ENCODE measurements at regions not wholly inside any gene's neighbourhood (a gene's known extent, or its start where the extent isn't known, plus 50 kb on each side); places are given as distances from the start of the nearest gene placed in this dataset.

DNA sequence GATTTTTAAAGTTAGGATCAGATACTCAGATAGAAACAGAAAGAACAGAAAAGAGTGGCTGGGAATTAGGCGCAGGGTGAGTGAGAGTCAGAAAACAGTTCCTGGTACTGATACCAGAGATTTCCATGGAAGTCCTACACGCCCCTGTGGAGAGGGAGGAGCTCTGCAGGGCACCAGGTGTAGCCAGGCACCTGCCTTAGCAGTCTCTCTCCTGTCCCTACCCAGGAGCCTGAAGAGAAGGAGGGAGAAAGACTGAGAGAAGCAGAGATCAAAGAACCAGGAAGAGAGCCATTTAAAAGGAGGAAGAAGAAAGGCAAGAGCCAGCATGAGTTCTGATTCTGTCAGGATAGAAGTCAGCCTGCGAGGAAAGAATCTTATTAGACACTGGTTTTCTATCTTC, 65.0 kb downstream of the CBLN1 start:
- no peak for DNase-seq (ENCODE audit: low read depth in 4 of 4, low spot score in 1 of 4)

DNA sequence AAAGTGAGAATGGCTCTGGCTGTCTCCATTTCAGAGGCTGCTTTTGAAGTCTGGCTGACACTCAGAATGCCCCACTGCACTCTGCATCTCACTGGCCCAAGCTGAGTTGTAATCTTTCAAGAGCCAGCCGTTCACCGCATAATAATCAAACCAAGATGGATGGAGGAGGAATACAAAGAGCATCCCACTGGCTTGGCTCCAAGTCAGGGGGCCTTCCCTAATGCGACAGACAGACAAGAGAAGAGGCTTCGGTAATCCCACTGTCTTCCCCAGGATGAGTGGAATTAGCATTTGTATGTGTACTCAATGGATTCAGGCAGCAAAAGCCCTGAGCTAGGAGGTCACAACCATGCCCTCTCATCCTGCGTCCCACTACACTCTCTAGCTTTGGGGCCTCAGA, 68.0 kb downstream of the CBLN1 start:
- DNase-seq (ENCODE audit: low read depth in 4 of 4, low spot score in 1 of 4): no peak

DNA sequence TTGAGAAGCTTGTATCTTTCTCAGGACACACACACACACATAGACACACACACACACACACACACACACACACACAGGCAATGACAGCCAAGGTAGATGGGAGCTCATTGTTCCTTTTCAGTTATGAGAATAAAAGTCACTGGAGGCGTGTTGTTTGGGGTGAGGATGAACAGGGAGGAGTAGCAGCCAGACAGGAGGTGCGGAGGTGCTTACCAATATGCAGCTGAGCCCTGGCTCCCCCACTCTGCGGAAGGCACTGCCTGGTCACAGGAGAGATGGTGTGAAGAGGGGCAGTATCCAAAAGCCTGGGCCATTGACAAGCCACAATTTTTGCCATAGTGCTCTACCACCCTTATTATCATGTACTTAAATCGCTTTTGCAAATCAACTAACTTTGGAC, 77.4 kb downstream of the CBLN1 start:
- no peak for DNase-seq (ENCODE audit: low read depth in 4 of 4, low spot score in 1 of 4)

DNA sequence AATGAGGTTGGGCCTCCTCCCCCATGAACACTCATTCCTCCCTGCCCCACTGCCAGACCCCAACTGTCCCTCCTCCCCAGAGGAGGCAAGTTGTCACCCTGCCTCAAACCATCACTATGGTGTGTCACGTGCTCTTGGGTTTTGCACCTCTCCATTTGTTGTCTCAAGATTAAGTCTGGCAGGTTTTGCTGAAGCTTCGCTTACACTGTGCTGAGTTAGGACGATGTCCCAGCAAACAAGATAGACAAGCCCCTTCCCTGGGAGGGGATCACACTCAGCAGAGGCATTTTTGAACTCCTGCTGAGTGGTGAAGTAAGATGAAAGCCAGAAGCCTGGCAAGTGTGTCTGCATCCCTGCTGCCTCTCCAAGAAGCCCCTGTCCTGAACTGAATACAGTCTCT, 78.3 kb downstream of the CBLN1 start:
- no peak for DNase-seq (ENCODE audit: low read depth in 4 of 4, low spot score in 1 of 4)

DNA sequence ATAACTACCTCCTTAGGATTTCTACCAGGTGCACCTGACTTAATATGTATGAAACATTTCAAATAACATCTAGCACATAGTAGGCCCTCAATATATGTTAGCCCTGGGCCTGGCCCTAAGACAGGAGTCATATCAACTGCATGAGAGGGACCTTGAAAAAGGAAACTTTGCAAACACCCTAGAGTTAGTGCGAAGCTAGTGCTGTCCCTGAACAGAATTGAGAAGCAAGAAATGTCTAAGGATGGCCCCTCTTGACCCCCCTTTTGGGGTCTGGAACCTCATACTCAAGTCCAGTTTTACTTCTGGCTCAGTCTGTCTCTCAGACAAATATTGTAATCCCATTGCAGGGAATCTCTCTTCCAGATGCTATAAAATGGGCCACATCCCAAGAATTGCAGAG, 80.5 kb downstream of the CBLN1 start:
- no peak for DNase-seq (ENCODE audit: low read depth in 4 of 4, low spot score in 1 of 4)

DNA sequence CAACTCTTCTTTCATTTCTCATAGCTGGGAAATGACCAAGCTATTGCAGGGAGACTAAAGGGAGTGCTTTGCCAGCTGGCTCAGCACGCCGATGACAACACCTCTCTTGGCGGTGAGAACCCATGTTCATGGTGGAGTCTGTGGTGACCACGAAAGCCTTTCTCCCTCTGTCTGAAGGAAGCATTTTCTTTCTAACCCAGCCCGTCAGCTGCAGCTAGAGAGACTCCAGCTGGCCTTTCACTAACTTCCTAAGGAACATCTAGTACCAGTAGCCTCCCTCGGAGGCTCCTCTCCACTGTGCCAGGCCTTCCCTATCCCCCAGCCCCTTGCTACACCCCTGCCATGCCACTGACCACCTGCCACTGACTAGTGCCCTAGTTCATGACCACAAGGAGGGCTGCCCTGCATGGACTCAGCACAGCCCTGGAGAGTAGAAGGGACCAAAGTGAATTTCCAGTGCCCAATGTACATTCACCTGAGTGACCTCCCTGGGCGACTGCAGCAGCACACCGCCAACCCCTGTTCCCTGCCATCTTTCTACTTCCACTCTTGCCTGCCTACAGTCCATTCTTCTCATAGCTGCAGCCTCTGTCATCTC, 81.3 kb downstream of the CBLN1 start:
- no peak for DNase-seq (ENCODE audit: low read depth in 4 of 4, low spot score in 1 of 4)

DNA sequence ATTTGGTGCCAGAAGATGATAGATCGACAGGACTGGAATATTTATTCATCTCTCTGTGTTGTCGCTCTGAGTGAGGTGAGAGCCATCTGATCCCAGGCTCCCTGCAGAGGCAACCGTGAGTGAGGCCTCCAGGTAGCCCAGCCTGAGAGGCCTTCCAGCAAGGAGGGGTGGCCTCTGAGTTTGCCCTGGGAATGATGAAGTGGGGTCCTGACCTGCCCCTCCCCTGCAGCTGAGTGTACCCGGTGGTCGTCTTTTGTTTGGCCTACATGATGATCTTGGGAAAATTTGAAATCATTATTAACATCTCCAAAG, 86.4 kb downstream of the CBLN1 start:
- DNase-seq (ENCODE audit: low read depth in 4 of 4, low spot score in 1 of 4): no peak

DNA sequence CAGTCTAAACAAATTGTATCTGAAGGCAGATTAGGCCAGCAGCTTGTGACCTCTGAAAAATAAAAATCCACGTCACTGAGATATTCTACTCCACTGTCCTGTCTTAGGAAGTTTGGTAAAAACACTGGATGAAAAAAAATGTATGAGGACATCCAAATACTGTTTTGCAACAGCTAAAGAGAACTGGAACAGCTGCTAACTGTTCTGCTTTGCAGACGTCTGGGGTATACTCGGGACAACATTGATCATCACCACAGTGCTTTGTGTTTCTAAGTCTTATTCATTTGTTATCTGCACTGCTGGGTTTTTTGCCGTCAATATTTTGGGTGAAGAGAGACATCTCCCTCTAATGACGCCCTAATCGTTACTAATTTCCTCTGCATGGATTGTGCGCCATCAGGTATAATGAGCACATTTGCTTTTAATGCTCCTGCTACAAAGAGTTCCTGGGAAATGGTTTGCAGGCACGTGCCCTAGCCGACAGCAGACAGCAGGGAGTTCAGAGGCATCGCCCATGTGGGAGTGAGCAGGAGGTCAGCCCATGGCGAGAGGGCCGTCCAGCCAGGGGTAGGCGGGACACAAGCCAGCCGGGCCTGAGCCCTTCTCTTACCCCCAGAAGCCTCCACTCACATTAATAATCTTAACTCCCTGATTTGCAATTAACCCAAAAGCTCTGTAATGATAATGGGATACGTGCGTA, 87.0 kb downstream of the CBLN1 start:
- DNase-seq (ENCODE audit: low read depth in 4 of 4, low spot score in 1 of 4): no peak

DNA sequence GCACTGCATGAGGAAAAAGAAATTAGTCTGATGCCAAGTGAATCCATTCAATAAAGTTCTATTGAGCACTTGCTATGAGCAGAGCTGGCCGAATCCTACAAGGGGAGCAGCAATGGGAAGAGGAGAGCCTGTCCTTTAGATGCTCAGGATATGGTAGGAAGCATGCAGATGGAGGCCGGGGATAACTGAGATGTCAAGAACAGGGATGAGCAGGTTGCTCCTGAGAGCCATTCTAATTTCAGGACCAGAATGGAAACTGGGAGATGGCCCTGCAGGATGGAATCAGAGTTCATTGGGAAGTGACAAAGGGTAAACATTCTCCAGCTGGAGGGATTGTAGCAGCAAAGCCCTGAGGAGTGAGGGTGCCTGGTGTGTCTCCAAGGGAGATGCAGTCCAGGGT, 88.0 kb downstream of the CBLN1 start:
- DNase-seq (ENCODE audit: low read depth in 4 of 4, low spot score in 1 of 4): no peak

DNA sequence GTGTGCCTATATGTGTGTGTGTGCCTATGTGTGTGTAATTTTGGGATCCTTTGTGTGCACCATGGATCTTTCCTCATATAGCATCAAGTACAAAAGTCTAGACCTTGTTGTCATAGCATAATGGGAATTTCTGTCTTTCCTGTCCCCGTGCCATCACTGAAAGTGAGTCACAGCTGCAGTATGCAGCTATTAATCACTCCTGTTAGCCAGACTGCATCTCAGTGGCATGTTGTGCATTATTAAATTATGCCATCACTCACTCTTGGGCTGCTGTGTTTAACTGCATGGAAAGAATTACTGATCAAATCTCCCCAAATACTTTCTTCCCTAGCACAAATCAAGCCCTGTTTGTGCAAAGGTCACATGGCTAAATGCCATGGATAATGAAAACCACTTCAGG, 92.4 kb downstream of the CBLN1 start:
- no peak for DNase-seq (ENCODE audit: low read depth in 4 of 4, low spot score in 1 of 4)

DNA sequence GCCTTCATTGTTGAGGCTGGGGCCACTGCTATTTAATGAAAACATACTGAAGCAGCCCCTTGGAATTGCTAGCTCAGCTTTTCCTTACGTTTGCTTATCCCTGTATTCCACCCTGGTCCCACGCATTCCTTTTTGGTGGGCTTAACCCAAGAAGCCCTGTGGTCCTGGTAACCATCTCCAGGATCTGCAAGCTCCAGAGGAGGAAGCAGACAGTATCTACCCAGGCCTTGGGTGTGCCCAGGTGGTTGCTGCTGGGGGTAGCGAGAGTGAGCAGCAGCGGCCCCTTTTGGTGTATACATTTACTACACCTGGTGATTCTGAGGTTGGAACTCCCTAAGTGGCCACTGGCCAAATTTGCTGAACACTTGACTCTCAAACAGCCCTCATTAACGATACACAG, 97.7 kb downstream of the CBLN1 start:
- no peak for DNase-seq (ENCODE audit: low read depth in 4 of 4, low spot score in 1 of 4)

DNA sequence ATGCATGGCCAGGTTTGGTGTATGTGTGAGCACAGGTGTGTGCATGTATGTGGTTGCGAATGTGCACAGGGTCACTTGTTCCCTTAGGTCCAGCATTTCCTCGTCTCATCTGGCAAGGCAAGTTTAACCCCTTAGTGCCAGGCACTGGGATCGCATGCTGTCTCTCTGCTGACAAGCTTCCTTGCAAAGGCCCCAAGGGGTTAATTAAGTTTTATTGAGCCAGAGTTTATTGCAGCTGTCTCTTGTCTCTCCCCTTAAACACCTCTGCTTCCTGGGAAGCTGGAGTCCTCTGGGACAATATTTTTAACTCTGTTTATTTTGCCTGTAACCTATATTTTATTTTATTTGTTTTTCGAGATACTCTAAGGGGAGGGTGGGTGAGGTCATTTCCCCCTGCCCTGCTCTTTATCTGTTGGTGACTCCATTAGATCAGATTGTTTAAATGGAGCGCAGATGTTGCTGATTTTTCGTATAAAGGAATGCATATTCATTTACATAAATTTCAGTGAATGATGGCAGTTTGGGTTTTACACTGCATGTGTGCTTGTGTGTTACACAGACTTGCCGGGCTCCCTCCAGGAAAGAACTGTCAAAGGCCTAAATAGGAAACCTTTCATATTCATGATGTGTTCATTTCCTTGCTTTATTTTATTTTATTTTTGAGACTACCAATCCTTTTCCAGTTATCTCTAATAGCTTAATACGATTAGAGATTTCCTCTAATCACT, 99.7 kb downstream of the CBLN1 start:
- DNase-seq (ENCODE audit: low read depth in 4 of 4, low spot score in 1 of 4): no peak

DNA sequence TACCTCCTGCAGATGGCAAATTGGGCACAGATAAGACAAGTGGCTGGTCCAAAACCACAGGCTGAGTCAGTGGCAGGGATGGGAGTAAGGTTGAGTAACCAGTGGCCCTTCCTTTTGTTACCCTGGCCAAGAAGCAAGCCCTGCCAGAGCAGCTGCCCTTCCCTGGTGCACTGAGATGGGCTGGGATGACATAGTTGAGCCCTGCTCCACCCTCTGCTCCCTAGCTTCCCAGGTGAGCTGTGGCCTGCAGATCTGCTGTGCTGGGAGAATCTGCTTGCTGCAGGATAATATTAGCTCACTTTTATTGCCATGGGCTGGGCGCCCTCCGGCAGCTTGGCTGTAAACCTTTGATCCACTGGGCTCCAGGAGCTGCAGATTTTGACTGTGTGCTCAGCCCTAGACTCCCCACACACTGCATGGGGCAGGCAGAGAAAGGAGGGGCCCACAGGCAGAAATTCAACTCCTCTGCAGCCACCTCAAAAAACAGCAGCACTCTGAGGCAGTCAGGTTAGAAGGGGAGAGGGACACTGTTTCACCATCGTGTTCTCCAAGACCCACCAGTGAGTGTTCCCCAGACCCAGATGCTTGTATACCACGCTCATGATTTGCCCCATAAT, 101.8 kb downstream of the CBLN1 start:
- no peak for DNase-seq (ENCODE audit: low read depth in 4 of 4, low spot score in 1 of 4)

DNA sequence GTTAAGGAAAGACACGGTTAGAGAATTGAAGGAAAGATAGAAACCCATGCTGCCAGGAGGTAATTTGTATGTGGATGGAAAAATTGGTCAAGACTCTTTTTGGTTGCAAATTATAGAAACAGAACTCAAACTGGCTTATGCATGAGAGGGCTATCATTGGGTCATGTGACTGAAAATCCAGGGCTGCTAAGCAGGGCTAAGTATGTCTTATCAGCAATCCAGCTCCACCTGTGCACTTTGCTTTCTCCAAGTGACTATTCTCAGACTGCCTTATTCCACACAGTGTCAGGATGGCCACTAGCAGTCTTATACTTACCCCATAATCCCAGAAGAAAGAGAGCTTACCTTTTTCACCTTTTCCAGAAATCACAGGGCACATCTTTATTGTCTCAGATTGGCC, 113.5 kb downstream of the CBLN1 start:
- DNase-seq (ENCODE audit: low read depth in 4 of 4, low spot score in 1 of 4): no peak

DNA sequence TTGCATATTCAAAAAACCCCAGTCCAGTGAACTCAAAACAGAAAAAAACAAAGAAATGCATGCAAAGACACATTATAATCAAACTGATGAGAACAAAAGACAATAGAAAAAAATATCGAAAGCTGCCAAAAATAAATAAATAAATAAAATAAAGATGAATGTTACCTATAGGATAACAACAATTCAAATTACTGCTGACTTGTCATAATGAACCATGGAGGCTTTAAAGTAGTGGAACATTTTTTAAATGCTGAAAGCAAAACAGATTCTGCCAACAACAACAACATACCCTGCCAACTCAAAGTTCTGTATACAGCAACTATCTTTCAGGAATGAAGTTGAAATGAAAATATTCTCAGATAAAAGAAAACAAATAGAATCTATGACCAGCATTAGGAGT, 116.6 kb downstream of the CBLN1 start:
- DNase-seq (ENCODE audit: low read depth in 4 of 4, low spot score in 1 of 4): no peak

DNA sequence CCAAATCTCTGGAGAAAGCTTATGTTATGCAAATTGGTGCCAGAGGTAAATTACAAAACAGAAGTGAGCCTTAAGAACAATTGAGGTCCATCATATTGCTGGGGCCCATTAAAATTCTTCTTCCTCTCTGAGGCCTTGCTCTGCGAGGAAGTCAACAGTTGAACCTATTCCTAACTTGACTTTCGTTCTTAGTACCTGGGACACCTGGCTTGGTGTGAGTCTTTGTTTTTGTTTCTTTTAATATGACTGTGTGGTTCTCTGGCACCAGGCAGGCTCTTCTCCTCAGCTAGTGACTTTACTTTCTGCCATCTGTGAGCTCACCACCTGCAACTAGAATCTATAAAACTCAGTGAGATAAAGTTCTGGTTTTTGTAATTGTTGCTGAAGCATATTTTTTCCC, 120.4 kb downstream of the CBLN1 start:
- DNase-seq (ENCODE audit: low read depth in 4 of 4, low spot score in 1 of 4): no peak

DNA sequence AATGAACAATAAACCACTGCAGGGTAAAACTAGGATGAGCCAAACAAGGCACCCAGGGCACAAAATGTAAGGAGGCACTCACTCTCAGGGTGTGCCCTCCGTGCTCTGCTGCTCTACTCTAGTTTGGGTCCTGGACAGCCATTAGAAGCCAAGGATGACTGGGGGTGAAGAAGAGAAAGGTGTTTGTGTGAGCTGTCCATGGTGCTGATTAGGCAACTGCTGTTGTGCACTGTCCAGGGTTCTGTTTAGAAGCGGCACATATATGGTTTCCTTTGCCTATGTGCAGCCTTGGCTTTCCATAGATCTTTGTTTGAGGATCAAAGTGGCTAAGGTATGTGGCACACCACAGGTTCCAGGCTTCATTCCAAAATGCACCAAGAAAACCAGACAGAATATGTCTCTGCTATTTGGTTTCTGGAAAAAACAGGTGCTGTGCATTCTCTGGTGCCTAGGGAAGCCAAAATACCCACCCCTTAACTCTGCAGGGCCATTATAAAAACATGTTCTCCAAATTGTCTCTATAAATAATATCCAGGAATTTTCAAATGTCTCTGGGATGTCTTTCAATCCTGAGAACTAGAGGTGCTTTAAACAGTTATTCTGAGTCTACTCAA, 123.5 kb downstream of the CBLN1 start:
- DNase-seq (ENCODE audit: low read depth in 4 of 4, low spot score in 1 of 4): no peak

DNA sequence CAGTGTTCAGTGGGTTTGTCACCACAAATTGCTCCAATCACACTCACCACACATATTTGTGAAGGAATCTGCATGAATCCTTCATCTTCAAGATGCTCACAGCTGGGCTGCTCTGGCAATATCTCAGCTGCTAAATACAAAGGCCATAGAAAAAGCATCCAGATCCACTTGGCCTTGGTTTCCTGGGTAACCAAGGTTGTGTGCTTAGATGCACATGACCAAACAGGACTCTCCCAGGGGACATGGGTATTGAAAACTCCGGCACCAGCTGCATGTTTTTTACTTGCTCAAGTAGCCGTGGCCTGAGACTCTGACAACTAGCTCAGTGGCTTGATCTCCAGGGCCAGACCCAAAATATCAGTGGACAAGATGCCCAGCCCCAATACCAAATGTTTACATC, 131.3 kb downstream of the CBLN1 start:
- DNase-seq (ENCODE audit: low read depth in 4 of 4, low spot score in 1 of 4): no peak

DNA sequence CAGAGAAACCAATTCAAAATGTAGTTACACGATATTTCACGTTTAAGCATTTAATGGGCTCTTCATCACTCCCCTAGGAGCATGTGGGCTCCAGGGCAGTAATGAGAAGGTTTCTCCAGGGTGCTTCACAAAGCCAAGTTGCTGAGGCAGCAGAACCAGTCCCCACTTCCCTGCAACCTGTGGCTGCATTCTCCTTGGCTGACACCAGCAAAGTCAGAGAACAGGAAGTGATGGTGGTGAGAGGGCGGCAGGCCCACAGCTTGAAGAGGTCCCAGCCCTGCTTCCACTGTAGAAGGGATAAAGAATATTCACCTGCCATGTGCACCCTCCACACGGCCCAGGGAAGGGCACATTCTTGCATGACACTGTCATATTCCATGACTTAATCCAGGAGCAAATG, 133.2 kb downstream of the CBLN1 start:
- DNase-seq (ENCODE audit: low read depth in 4 of 4, low spot score in 1 of 4): no peak

DNA sequence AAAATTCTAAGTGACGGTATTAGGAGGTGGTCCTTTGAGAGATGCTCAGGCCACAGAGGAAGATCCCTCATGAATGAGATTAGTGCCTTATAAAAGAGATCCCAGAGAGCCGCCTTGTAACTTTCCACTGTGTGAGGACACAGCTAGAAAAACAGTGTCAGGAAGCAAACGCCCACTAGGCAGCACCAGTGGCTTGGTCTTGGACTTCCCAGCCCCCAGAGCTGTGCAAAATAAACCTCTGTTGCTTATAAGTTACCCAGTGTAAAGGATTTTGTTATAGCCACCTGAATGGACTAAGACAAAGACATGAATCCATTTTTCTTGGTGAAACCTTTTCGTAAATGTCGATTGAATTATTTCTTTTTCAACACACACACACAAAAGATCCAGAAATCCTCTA, 141.0 kb downstream of the CBLN1 start:
- DNase-seq (ENCODE audit: low read depth in 4 of 4, low spot score in 1 of 4): no peak

DNA sequence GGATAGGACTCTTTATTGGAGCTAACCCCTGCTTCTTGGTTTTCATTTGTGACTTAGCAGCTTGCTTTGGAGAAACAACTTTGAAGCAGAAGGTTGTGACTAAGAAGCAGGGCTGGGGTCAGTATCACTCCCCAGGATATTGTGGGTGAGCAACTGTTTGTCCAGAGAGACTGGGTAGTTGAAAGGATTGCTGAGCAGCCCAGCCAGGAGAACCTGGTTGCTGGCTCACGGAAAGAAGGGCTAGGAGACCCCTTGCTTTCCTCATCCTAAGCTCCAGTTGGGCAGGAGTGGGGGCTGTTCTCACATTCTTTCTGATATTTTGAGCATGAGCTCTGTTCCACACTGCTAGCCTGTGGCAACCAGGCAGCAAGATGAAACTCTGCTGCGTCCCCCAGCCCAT, 151.2 kb downstream of the CBLN1 start:
- no peak for DNase-seq (ENCODE audit: low read depth in 4 of 4, low spot score in 1 of 4)

DNA sequence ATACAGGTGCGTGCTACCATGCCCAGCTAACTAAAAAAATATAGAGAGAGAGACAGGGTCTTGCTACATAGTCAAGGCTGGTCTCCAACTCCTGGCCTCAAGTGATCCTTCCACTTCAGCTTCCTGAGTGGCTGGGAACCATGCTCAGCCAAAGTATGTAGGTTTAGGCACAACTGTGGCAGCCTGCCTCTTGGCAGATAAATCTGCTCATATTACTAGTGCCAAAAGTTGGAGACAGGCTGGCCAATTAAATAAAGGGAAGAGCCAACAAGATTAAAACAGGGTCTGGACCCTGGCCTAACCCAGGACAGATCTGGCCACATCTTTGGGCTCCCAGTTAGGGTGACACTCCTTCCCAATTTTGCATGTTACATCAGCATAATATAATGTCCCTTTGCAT, 151.7 kb downstream of the CBLN1 start:
- DNase-seq (ENCODE audit: low read depth in 4 of 4, low spot score in 1 of 4): no peak

Measured in stimulated activated CD4-positive, alpha-beta T cell treated with anti-CD3 and anti-CD28 coated beads, Interleukin-1b, Interleukin-23, amount 100 ng/mL, for 24 hours (primary cell).